ENCODE measurements at regions not wholly inside any gene's neighbourhood (a gene's known extent, or its start where the extent isn't known, plus 50 kb on each side); places are given as distances from the start of the nearest gene placed in this dataset.
A peak's percentile ranks its signal among the peaks of the same experiment; 100 is the strongest.

DNA sequence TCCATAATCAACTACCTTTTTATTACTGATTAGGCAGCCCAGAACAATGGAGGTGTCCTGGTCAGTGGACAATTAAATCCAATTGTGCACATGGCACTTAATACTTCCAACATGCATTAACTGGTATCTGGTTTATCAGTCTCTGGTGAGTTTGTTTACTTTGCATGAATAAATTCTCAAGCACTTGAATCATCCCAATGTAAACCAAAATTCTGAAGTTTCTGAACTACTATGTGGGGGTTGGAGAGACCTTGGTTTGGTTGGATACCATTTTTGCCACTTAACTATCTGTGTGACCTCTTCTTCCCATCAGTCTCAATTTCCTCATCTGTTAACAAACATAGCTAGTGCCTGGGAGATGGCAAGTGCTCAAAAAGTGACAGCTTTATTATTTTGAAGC, 70.5 kb upstream of the MAP4 start:
- ChIA-PET POLR2A (interaction anchor here (0.7 to 2.4 kb wide), 8 partner anchors 13 to 97 kb away, joined by 3 to 14 read pairs (median 3); no protein-coding TSS in a partner anchor), CTCF (interaction anchor here (1.0 kb wide), 1 partner anchor 74 kb away, joined by 3 read pairs; no protein-coding TSS in a partner anchor)
- peak; percentile 53 for DNase-seq (ENCODE audit: low read depth, low spot score)
- TF ChIP-seq, protein P1, sequence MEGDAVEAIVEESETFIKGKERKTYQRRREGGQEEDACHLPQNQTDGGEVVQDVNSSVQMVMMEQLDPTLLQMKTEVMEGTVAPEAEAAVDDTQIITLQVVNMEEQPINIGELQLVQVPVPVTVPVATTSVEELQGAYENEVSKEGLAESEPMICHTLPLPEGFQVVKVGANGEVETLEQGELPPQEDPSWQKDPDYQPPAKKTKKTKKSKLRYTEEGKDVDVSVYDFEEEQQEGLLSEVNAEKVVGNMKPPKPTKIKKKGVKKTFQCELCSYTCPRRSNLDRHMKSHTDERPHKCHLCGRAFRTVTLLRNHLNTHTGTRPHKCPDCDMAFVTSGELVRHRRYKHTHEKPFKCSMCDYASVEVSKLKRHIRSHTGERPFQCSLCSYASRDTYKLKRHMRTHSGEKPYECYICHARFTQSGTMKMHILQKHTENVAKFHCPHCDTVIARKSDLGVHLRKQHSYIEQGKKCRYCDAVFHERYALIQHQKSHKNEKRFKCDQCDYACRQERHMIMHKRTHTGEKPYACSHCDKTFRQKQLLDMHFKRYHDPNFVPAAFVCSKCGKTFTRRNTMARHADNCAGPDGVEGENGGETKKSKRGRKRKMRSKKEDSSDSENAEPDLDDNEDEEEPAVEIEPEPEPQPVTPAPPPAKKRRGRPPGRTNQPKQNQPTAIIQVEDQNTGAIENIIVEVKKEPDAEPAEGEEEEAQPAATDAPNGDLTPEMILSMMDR (IDR thresholded peaks at IDR 0.05; ENCODE audit: low read depth, low read length), result no peak
- no peaks in the 10 kb centered on the region; the same call in 1 of the 2 replicates for H3K9me3 ChIP-seq (ENCODE audit: control insufficient read depth, insufficient read depth, low read length)
- H3K4me3 ChIP-seq (ENCODE audit: low read depth, low read length), result peak overlapping the region; percentile 88
- H3K27me3 ChIP-seq (ENCODE audit: control insufficient read depth, insufficient read depth, low read length), result no peaks in the 10 kb centered on the region
- H3K27ac ChIP-seq (ENCODE audit: low read depth, low read length), result peak overlapping the region; percentile 95

DNA sequence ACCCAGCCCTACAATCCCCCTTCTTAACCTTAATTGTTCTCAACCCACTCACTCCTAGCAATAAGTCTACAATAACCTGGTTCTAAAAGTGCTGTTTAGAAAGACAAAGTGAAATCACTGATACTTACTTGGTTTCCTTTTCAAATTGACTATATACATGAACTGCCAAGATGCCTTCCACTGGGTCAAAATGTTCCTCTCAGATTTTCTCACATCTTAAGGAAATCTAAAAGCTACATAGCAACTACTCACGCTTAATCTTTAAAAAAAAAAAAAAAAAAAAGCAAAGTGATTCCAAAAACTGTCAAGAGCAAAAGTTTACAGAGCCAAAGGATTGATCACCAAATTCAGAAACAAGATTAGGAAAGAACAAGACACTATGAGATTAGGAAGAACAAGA, 68.7 kb upstream of the MAP4 start:
- no peak overlapping the region for H3K27ac ChIP-seq (ENCODE audit: low read depth, low read length)
- ChIA-PET CTCF (interaction anchor here (0.5 to 0.7 kb wide), 3 partner anchors 110 to 170 kb away, joined by 3 to 7 read pairs (median 3); no protein-coding TSS in a partner anchor), POLR2A (interaction anchor here (0.6 to 1.1 kb wide), 2 partner anchors 67 to 175 kb away, joined by 3 to 8 read pairs; no protein-coding TSS in a partner anchor)
- no peak overlapping the region for H3K4me3 ChIP-seq (ENCODE audit: low read depth, low read length)
- no peak for DNase-seq (ENCODE audit: low read depth, low spot score)
- no peaks in the 10 kb centered on the region for H3K27me3 ChIP-seq (ENCODE audit: control insufficient read depth, insufficient read depth, low read length)
- no peaks in the 10 kb centered on the region; the same call in 1 of the 2 replicates for H3K9me3 ChIP-seq (ENCODE audit: control insufficient read depth, insufficient read depth, low read length)
- TF ChIP-seq, protein P1 (IDR thresholded peaks at IDR 0.05; ENCODE audit: low read depth, low read length), result no peak

DNA sequence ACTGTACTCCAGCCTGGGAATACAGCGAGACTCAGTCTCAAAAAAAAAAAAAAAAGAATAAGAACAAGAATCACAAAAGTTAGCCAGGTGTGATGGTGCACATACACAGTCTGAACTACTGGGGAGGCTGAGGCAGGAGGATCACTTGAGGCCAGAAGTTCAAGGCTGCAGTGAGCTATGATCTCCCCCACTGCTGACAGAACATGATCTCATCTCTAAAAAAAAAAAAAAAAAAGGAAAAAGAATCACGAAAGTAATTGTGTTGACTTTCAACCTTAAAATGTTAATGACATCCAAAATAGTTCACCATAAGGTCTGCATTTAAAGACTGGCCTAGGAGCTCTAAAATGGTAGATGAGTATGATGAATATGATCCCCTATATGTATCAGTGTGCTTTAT, 68.0 kb upstream of the MAP4 start:
- CTCF ChIA-PET, result interaction anchor here (0.6 to 0.7 kb wide), 3 partner anchors 22 to 180 kb away, joined by 4 to 9 read pairs (median 8); no protein-coding TSS in a partner anchor

DNA sequence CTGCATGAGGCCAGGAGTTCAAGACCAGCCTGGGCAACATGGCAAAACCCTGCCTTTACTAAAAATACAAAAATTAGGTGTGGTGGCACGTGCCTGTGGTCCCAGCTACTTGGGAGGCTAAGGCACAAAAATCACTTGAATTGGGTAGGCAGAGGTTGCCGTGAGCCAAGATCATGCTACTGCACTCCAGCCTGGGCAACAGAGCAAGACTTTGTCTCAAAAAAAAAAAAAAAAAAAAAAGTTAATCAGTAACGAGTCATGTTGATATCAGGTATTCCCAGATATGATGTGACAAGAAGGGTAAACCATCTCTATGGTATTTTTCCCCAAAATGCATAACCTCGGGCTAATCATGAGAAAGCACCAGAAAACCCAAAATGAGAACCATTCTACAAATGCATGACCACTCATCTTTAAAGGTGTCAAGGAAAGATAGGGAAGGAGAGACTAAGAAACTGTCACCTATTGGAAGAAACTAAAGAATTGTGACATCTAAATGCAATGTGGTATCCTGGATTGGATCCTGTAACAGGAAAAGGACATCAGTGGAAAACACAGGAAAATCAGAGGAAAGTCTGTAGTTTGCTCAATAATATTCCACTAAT, 66.5 kb upstream of the MAP4 start:
- H3K27ac ChIP-seq (ENCODE audit: low read depth, low read length), result no peak overlapping the region
- TF ChIP-seq, protein P1 (IDR thresholded peaks at IDR 0.05; ENCODE audit: low read depth, low read length), result no peak
- CTCF ChIA-PET, result interaction anchor here (0.7 kb wide), 1 partner anchor 69 kb away, joined by 3 read pairs; no protein-coding TSS in a partner anchor
- H3K27me3 ChIP-seq (ENCODE audit: control insufficient read depth, insufficient read depth, low read length), result no peaks in the 10 kb centered on the region
- no peak overlapping the region for H3K4me3 ChIP-seq (ENCODE audit: low read depth, low read length)
- H3K9me3 ChIP-seq (ENCODE audit: control insufficient read depth, insufficient read depth, low read length), result no peaks in the 10 kb centered on the region
- DNase-seq (ENCODE audit: low read depth, low spot score), result no peak
- POLR2A ChIA-PET, result no interaction called here

More for the DNA sequence above, 68.0 kb upstream of the MAP4 start:
- no peak for DNase-seq (ENCODE audit: low read depth, low spot score)
- Histone ChIP-seq H3K27ac (ENCODE audit: low read depth, low read length) (no peak overlapping the region), H3K4me3 (ENCODE audit: low read depth, low read length) (no peak overlapping the region), H3K9me3 (ENCODE audit: control insufficient read depth, insufficient read depth, low read length) (no peaks in the 10 kb centered on the region; the same call in 1 of the 2 replicates), H3K27me3 (ENCODE audit: control insufficient read depth, insufficient read depth, low read length) (no peaks in the 10 kb centered on the region)
- POLR2A ChIA-PET, result interaction anchor here (0.6 to 1.1 kb wide), 2 partner anchors 47 to 67 kb away, joined by 3 to 8 read pairs; no protein-coding TSS in a partner anchor
- TF ChIP-seq, protein P1 (IDR thresholded peaks at IDR 0.05; ENCODE audit: low read depth, low read length), result no peak

DNA sequence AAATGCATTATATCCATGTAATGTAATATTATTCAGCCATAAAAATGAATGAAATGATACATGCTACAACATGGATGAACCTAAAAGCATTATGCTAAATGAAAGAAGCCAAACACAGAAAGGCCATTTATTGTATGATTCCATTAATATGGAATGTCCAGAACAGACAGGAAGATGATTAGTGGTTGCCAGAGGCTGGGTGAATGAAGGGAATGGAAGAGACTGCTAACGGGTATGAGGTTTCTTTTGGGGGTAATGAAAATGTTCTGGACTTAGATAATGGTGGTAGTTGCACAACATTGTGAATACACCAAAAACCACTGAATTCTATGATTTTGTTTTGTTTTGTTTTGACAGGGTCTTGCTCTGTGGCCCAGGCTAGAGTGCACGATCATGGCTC, 61.6 kb upstream of the MAP4 start:
- ChIA-PET CTCF (no interaction called here), POLR2A (no interaction called here)
- Histone ChIP-seq H3K27ac (ENCODE audit: low read depth, low read length) (no peak overlapping the region), H3K27me3 (ENCODE audit: control insufficient read depth, insufficient read depth, low read length) (no peaks in the 10 kb centered on the region), H3K9me3 (ENCODE audit: control insufficient read depth, insufficient read depth, low read length) (no peaks in the 10 kb centered on the region), H3K4me3 (ENCODE audit: low read depth, low read length) (no peak overlapping the region)
- DNase-seq (ENCODE audit: low read depth, low spot score), result no peak
- TF ChIP-seq, protein P1 (IDR thresholded peaks at IDR 0.05; ENCODE audit: low read depth, low read length), result no peak

All from AG04450 (cell line).